ENCODE measurements at regions not wholly inside any gene's neighbourhood (a gene's known extent, or its start where the extent isn't known, plus 50 kb on each side); places are given as distances from the start of the nearest gene placed in this dataset.

DNA sequence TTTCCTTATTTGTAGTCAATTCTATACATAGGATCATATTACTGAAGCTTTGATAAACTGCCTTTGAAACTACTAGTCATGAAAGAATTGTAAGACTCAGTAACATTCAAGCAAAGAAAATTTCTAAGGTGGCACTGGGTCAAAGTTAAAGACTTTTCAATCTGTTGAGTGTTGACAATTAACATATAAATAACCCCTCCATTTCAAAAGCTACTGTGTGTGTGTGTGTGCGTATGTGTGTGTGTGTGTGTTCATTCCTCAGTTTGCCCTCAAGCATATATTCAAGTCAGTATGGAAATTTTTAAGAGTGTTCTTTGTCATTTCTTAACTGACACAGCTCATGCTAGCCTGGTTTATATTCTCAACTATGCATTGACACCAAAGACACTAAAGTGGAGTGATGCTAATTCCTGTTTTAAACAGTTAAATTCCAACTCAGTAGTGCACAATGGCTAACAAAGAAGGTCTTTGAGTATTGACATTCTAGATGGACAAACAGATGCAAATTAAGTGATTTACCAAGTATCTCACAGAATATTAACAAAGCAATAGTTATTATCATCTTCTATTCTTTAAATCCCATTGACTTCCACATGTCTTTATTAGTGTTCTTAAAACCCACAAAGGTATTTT, 314.8 kb upstream of the GRM3 start:
- Histone ChIP-seq H3K4me3 (no peak overlapping the region), H3K36me3 (no peaks in the 10 kb centered on the region), H3K4me1 (no peaks in the 10 kb centered on the region), H3K27me3 (no peaks in the 10 kb centered on the region), H3K27ac (no peak overlapping the region), H3K9me3 (peaks cover 0 to 7% of the 10 kb centered on the region in 2 donors)
- DNase-seq (no peak), ATAC-seq (no peak)
- TF ChIP-seq, protein P1, sequence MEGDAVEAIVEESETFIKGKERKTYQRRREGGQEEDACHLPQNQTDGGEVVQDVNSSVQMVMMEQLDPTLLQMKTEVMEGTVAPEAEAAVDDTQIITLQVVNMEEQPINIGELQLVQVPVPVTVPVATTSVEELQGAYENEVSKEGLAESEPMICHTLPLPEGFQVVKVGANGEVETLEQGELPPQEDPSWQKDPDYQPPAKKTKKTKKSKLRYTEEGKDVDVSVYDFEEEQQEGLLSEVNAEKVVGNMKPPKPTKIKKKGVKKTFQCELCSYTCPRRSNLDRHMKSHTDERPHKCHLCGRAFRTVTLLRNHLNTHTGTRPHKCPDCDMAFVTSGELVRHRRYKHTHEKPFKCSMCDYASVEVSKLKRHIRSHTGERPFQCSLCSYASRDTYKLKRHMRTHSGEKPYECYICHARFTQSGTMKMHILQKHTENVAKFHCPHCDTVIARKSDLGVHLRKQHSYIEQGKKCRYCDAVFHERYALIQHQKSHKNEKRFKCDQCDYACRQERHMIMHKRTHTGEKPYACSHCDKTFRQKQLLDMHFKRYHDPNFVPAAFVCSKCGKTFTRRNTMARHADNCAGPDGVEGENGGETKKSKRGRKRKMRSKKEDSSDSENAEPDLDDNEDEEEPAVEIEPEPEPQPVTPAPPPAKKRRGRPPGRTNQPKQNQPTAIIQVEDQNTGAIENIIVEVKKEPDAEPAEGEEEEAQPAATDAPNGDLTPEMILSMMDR (IDR thresholded peaks at IDR 0.05): no peak
- intact Hi-C loops (cut with DNase I): no loop called here

GRCh38 chr7:86326847-86327246, 316.9 kb upstream of the GRM3 start:
- TF ChIP-seq, protein P1 (IDR thresholded peaks at IDR 0.05): no peak
- no peaks in the 10 kb centered on the region for H3K36me3 ChIP-seq
- no peaks in the 10 kb centered on the region for H3K27me3 ChIP-seq
- no peak overlapping the region for H3K27ac ChIP-seq
- intact Hi-C loops (cut with DNase I): no loop called here
- peaks cover 0 to 7% of the 10 kb centered on the region in 2 donors for H3K9me3 ChIP-seq
- ATAC-seq: no peak
- no peak for DNase-seq
- H3K4me1 ChIP-seq: no peaks in the 10 kb centered on the region
- H3K4me3 ChIP-seq: no peak overlapping the region

DNA sequence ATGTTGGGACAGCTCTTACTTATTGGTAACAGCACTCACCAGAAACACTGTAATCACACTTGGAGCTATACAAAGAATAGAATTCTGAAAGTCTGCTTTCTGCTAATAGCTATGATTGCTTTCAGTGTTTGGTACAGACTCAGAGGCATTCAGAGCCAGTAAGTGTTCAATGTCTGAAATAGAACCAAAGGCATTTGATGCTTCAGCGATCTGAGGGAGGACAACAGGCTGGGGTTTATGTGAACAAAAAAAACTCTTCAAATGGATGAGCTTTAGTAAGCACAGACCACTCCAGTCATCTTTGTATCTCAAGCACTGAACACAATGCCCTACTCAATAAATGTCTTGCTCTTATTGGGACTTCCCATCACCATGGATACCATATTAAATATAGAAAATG, 322.8 kb upstream of the GRM3 start:
- intact Hi-C loops (cut with DNase I): no loop called here
- no peaks in the 10 kb centered on the region for H3K4me1 ChIP-seq
- H3K27me3 ChIP-seq: no peaks in the 10 kb centered on the region
- peaks cover 0 to 7% of the 10 kb centered on the region in 2 donors for H3K9me3 ChIP-seq
- TF ChIP-seq, protein P1 (IDR thresholded peaks at IDR 0.05): no peak
- H3K27ac ChIP-seq: no peak overlapping the region
- no peak for DNase-seq
- no peak for ATAC-seq
- H3K4me3 ChIP-seq: no peak overlapping the region
- H3K36me3 ChIP-seq: no peaks in the 10 kb centered on the region

- ATAC-seq: no peak
- no peaks in the 10 kb centered on the region for H3K27me3 ChIP-seq
- peaks cover 0 to 2% of the 10 kb centered on the region in 2 donors for H3K9me3 ChIP-seq
- TF ChIP-seq, protein P1 (IDR thresholded peaks at IDR 0.05): no peak
- DNase-seq: no peak
- H3K4me3 ChIP-seq: no peak overlapping the region
- intact Hi-C loops (cut with DNase I): no loop called here
- no peak overlapping the region for H3K27ac ChIP-seq
- no peaks in the 10 kb centered on the region for H3K4me1 ChIP-seq
- H3K36me3 ChIP-seq: no peaks in the 10 kb centered on the region
Observed at GRCh38 chr7:86320341-86320740, 323.4 kb upstream of the GRM3 start.

DNA sequence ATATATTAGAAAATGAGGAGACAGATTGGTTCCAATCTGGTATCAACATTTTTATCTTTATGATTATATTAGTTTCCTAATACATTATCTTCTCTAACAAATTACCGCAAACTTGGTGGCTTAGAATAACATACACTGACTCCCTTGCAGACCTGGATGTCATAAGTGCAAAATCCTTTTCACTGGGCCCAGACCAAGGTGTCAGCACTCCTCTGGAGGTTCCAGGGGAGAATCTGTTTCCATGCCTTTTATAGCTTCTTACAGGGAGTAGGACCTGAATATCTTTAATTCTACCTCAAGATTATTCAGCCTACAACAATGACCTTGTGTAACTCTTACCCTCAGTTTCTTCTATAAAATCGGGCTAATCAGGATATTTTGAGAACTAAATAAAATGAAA, 329.9 kb upstream of the GRM3 start:
- intact Hi-C loops (cut with DNase I): no loop called here
- Histone ChIP-seq H3K27me3 (no peaks in the 10 kb centered on the region), H3K4me3 (no peak overlapping the region), H3K36me3 (no peaks in the 10 kb centered on the region), H3K4me1 (no peaks in the 10 kb centered on the region), H3K9me3 (no peaks in the 10 kb centered on the region), H3K27ac (no peak overlapping the region)
- DNase-seq: no peak
- no peak for ATAC-seq
- TF ChIP-seq, protein P1 (IDR thresholded peaks at IDR 0.05): no peak
